Activated B cell treated with CpG ODN at 0.5 μM for 24 hours (primary cell): ENCODE measurements at regions not wholly inside any gene's neighbourhood (a gene's known extent, or its start where the extent isn't known, plus 50 kb on each side); places are given as distances from the start of the nearest gene placed in this dataset.

Source experiments
- ATAC-seq: fragments of 200-7000 bp; cut with Tn5 transposase; one replicate; pipeline ENCODE4 v1.10.0; 2021; ENCODE audit warnings: low read depth, mild to moderate bottlenecking, moderate library complexity
- CTCF ChIA-PET: fragments of 350-600 bp; sonication (Branson Sonifier 250); formaldehyde crosslinking; loops from one replicate; lab custom pipeline; 2021; ENCODE audit warnings: antibody characterized with exemption; lab: Charles Lee
- POLR2A ChIA-PET: fragments of 350-600 bp; sonication (Branson Sonifier 250); formaldehyde crosslinking; loops from one replicate; lab custom pipeline; 2021; ENCODE audit warnings: antibody characterized with exemption; lab: Charles Lee
- DNase-seq: peaks from one replicate; pipeline ENCODE4 v3.0.0; 2022
- H3K27ac Mint-ChIP-seq: one replicate; pipeline ENCODE4 v1.8.0; 2020; ENCODE audit warnings: mixed read lengths
- H3K27me3 Mint-ChIP-seq: one replicate; pipeline ENCODE4 v1.8.0; 2021; ENCODE audit warnings: mixed read lengths
- H3K36me3 Mint-ChIP-seq: one replicate; pipeline ENCODE4 v1.8.0; 2021; ENCODE audit warnings: low read depth, mixed read lengths
- H3K4me1 Mint-ChIP-seq: one replicate; pipeline ENCODE4 v1.8.0; 2021; ENCODE audit warnings: mixed read lengths
- H3K4me3 Mint-ChIP-seq: one replicate; pipeline ENCODE4 v1.8.0; 2020; ENCODE audit warnings: mild to moderate bottlenecking, mixed read lengths
- H3K9me3 Mint-ChIP-seq: one replicate; pipeline ENCODE4 v1.8.0; 2020; ENCODE audit warnings: mixed read lengths
- intact Hi-C: fragments of 100-400 bp; cut with micrococcal nuclease; formaldehyde crosslinking; loops from one replicate; pipeline ENCODE4 v1.15.1; 2024
- TF ChIP-seq, protein P1 (sequence below): fragments of 200-600 bp; IDR thresholded peaks from one replicate; pipeline ENCODE4 v1.8.0; 2022; ENCODE audit warnings: antibody characterized with exemption, mild to moderate bottlenecking

GRCh38 chr15:97791824-97792792 is 168.4 kb upstream of the ARRDC4 start:
- Mint-ChIP-seq H3K27ac (no peak overlapping the region), H3K4me1 (no peaks in the 10 kb centered on the region), H3K36me3 (no peaks in the 10 kb centered on the region), H3K9me3 (peaks cover 7% of the 10 kb centered on the region), H3K4me3 (no peak overlapping the region), H3K27me3 (no peaks in the 10 kb centered on the region)
- intact Hi-C loops: no loop called here
- ChIA-PET CTCF (no interaction called here), POLR2A (no interaction called here)
- TF ChIP-seq, protein P1, sequence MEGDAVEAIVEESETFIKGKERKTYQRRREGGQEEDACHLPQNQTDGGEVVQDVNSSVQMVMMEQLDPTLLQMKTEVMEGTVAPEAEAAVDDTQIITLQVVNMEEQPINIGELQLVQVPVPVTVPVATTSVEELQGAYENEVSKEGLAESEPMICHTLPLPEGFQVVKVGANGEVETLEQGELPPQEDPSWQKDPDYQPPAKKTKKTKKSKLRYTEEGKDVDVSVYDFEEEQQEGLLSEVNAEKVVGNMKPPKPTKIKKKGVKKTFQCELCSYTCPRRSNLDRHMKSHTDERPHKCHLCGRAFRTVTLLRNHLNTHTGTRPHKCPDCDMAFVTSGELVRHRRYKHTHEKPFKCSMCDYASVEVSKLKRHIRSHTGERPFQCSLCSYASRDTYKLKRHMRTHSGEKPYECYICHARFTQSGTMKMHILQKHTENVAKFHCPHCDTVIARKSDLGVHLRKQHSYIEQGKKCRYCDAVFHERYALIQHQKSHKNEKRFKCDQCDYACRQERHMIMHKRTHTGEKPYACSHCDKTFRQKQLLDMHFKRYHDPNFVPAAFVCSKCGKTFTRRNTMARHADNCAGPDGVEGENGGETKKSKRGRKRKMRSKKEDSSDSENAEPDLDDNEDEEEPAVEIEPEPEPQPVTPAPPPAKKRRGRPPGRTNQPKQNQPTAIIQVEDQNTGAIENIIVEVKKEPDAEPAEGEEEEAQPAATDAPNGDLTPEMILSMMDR: no peak
- ATAC-seq: no peak
- no peak for DNase-seq

GRCh38 chr15:97804950-97805349 is 155.6 kb upstream of the ARRDC4 start:
- H3K27me3 Mint-ChIP-seq: no peaks in the 10 kb centered on the region
- no peak overlapping the region for H3K4me3 Mint-ChIP-seq
- no peaks in the 10 kb centered on the region for H3K4me1 Mint-ChIP-seq
- ATAC-seq (no peak), DNase-seq (no peak)
- TF ChIP-seq, protein P1: no peak
- CTCF ChIA-PET: no interaction called here
- no peaks in the 10 kb centered on the region for H3K36me3 Mint-ChIP-seq
- intact Hi-C loops: no loop called here
- POLR2A ChIA-PET: no interaction called here
- peaks cover 2% of the 10 kb centered on the region for H3K9me3 Mint-ChIP-seq
- H3K27ac Mint-ChIP-seq: no peak overlapping the region

- ATAC-seq (no peak), DNase-seq (no peak)
- intact Hi-C loops: no loop called here
- no peaks in the 10 kb centered on the region for H3K4me1 Mint-ChIP-seq
- H3K36me3 Mint-ChIP-seq: no peaks in the 10 kb centered on the region
- POLR2A ChIA-PET: no interaction called here
- H3K27me3 Mint-ChIP-seq: no peaks in the 10 kb centered on the region
- TF ChIP-seq, protein P1: no peak
- no peak overlapping the region for H3K27ac Mint-ChIP-seq
- H3K4me3 Mint-ChIP-seq: no peak overlapping the region
- peaks cover 5% of the 10 kb centered on the region for H3K9me3 Mint-ChIP-seq
- CTCF ChIA-PET: no interaction called here
Observed at GRCh38 chr15:97806766-97807165, 153.7 kb upstream of the ARRDC4 start.

DNA sequence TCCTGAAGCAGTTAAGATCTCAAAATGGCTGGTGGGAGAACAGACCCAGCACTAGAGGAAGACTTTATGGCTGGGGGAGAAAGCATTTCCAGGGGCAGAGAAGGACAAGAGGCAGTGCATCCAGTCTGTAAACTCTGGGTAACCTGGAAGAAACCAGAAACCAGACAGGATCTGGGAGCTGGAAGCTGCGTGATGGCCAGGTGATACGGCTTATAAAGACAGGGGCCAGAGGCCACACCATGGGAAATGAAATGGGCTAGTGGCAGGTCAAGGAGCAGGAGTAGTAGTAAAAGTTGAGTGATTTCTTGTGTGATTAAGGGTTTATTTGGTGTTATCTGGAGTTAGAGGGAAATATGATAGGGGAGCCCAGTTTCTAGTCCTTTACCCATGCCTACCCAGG is 144.7 kb upstream of the ARRDC4 start:
- intact Hi-C loops: no loop called here
- H3K36me3 Mint-ChIP-seq: no peaks in the 10 kb centered on the region
- ChIA-PET CTCF (no interaction called here), POLR2A (no interaction called here)
- no peak for DNase-seq
- H3K4me1 Mint-ChIP-seq: no peaks in the 10 kb centered on the region
- TF ChIP-seq, protein P1: no peak
- peaks cover 3% of the 10 kb centered on the region for H3K9me3 Mint-ChIP-seq
- ATAC-seq: no peak
- no peaks in the 10 kb centered on the region for H3K27me3 Mint-ChIP-seq
- no peak overlapping the region for H3K27ac Mint-ChIP-seq
- H3K4me3 Mint-ChIP-seq: no peak overlapping the region

DNA sequence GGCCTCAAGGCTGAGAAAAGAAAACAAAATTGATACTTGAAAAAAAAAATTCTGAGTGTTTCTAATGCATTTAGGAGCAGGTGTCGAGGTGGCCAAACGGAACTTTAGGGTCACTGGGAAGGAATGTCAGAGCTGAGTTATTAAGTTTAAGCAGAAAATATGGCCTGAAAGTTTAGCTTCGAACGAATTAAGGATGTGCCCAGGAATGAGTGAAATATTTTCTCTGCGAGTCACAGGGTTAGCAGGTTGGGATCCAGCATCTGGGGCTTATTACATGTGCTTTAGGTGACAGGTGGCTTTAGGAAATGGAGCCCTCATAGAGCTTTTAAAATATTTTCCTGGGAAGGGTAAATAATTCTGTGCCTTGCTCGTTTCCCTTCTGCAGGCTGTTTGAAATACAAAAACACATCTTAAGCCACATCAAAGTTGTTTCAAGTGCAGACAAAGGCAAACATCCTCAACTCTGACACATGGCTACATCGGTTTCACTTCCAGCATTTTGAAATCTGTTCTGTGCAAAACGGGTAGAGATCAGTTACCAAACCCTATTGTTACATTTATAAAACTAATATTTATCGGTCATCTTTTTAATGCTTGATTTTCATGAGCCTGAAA is 143.1 kb upstream of the ARRDC4 start:
- DNase-seq (no peak), ATAC-seq (no peak)
- CTCF ChIA-PET: no interaction called here
- TF ChIP-seq, protein P1: no peak
- Mint-ChIP-seq H3K27me3 (no peaks in the 10 kb centered on the region), H3K36me3 (no peaks in the 10 kb centered on the region), H3K27ac (no peak overlapping the region), H3K4me3 (no peak overlapping the region), H3K9me3 (no peaks in the 10 kb centered on the region), H3K4me1 (no peaks in the 10 kb centered on the region)
- intact Hi-C loops: no loop called here
- POLR2A ChIA-PET: no interaction called here
